Astrocyte of the spinal cord (primary cell): ENCODE measurements at regions not wholly inside any gene's neighbourhood (a gene's known extent, or its start where the extent isn't known, plus 50 kb on each side); places are given as distances from the start of the nearest gene placed in this dataset.

ENCODE experiments used
- DNase-seq: peaks from one replicate; pipeline ENCODE4 v3.0.0; 2011; ENCODE audit warnings: low read depth, low spot score
- H3K4me3 ChIP-seq: 2 replicates; pipeline ENCODE4 v1.5.1; 2011; ENCODE audit warnings: low read depth, mild to moderate bottlenecking, low read length, moderate library complexity
- in situ Hi-C: cut with HindIII; loops from 2 replicates; pipeline ENCODE4 v1.10.0; 2017; ENCODE audit warnings: low sequenced_read_pairs
- TF ChIP-seq, protein P1 (sequence below): IDR thresholded peaks from 2 replicates; pipeline ENCODE4 v1.5.1; 2012; ENCODE audit warnings: low read depth, mild to moderate bottlenecking, low read length, inconsistent platforms

DNA sequence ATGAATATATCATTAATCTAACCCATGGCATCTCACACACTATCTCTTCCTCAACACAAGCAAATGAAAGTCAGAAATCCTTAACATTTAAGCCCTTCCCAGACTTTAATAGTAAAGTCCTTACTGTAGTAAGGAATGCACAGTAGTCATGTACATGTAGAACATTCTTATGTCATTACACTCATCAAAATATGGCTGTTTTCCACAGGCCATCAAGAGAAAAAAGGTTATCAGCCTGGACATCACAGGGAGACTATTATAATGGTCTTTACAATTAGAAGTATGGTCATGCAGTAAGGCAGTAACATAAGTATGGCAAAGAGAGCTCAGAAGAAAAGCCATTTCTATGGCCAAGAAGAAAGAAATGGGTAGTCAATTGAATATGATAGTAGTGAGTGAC lies 121.2 kb downstream of the SLC6A15 start:
- no peak overlapping the region for H3K4me3 ChIP-seq
- in situ Hi-C loops = no loop called here
- no peak for DNase-seq
- TF ChIP-seq, protein P1, sequence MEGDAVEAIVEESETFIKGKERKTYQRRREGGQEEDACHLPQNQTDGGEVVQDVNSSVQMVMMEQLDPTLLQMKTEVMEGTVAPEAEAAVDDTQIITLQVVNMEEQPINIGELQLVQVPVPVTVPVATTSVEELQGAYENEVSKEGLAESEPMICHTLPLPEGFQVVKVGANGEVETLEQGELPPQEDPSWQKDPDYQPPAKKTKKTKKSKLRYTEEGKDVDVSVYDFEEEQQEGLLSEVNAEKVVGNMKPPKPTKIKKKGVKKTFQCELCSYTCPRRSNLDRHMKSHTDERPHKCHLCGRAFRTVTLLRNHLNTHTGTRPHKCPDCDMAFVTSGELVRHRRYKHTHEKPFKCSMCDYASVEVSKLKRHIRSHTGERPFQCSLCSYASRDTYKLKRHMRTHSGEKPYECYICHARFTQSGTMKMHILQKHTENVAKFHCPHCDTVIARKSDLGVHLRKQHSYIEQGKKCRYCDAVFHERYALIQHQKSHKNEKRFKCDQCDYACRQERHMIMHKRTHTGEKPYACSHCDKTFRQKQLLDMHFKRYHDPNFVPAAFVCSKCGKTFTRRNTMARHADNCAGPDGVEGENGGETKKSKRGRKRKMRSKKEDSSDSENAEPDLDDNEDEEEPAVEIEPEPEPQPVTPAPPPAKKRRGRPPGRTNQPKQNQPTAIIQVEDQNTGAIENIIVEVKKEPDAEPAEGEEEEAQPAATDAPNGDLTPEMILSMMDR = no peak

DNA sequence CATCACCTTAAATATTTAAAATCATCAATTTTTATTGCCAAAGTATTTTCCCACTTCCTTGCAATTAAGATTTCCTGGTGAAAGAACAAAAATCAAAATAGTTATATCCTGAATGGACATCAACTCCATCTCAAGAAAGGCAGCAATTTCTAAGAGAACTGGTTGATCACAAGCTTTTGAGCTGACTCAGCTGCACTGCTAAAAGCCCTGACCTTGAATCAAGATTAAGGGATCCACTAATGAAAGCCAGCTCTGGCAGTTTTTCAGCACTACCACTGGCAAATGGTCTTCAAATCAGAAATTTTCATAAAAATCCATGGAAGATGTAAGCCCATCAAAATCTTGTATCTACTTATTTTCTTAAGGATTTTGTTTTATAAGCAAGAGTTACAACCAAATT lies 123.4 kb downstream of the SLC6A15 start:
- in situ Hi-C loops = no loop called here
- TF ChIP-seq, protein P1 = no peak
- DNase-seq = no peak
- H3K4me3 ChIP-seq = no peak overlapping the region

DNA sequence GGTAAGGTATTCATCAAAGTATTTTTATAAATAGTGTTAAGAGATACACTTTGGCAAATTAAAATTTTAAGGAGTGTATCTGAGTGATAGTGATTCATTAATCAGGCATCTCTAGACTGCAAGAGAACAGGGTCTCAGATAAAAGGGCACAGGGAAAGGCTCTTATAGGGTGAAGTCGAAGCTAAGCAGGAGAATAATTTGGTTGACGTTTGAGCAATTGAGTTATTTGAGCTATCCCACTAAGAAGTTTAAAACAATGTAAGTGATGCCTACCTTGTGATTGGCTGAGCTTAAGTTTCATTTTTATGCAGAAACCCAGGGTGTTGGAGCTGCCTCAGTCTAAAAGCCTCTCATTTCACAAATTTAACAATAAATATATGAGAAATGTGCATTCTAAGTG lies 125.3 kb downstream of the SLC6A15 start:
- no peak for DNase-seq
- TF ChIP-seq, protein P1 = no peak
- in situ Hi-C loops = no loop called here
- H3K4me3 ChIP-seq = no peak overlapping the region

DNA sequence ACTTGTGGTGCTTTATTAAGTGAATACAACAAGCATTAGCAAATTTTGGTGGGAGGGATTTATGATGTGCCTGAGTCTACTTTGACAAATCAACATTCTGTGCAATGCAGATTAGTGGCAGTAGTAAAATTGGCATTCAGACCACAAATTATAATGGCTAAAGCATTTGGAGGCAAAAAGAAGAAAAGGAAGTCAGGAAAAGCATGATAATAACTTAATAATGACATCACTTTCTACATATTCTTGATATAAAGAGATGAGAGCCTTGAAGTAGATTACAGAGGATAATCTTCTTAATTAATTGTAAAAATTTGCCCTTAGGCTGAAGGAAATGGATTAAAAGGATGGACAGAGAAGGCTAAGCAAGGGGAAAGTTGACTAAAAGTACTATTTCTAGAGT lies 126.0 kb downstream of the SLC6A15 start:
- H3K4me3 ChIP-seq = no peak overlapping the region
- DNase-seq = no peak
- TF ChIP-seq, protein P1 = no peak
- in situ Hi-C loops = no loop called here

DNA sequence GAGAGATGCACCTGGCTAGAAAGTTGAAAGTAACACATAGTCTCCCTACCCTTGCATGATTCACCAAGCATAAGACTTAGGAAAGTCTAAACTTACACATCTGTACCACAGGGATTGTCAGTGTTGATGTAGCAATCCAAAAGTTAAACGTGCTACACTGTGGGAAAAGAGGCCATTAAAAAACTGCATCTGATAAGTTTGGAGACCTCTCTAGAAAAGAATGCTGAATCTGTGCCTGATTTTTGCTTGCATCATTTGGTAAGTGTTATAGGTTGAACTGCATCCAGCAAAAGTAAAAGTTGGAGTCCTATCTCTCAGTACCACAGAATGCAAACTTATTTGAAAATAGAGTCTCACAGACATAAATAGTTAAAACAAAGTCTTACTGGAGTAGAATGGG lies 126.6 kb downstream of the SLC6A15 start:
- no peak overlapping the region for H3K4me3 ChIP-seq
- TF ChIP-seq, protein P1 = no peak
- in situ Hi-C loops = no loop called here
- DNase-seq = no peak

DNA sequence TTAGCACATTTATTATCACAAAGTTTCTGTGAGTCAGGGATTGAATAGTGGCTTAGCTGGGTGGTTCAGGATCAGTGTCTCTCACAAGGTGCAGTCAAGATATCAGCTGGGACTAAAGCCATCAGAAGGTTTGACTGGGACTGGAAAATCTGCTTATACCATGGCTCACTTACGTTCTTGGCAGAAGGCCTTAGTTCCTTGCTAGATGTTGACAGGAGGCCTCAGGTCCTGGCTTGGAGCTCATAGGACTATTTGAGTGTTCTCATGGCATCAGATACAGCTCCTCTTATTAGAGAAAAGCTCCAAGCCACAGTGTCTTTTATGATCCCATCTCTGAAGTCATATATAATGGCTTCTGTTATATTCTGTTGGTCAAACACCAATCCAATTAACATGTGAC lies 127.3 kb downstream of the SLC6A15 start:
- in situ Hi-C loops = no loop called here
- DNase-seq = no peak
- H3K4me3 ChIP-seq = no peak overlapping the region
- TF ChIP-seq, protein P1 = no peak

DNA sequence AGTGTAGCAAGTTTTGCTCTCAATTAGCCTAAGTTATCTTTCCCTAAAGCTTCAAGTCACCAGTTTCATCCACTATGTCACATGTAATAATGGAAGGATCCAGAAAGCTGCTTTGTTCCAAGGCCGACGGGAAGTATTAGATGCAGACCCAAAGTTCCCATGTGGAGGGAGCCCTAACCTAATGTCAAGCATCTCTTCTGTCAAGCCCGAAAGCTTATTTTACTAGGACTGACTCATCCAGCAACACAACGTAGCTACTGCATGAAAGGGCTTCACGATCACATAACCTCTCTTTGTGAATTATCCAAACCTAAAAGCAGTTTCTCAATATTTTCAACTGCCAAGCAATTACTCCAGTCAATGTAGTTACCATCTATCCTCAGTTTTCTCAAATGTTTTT lies 133.4 kb downstream of the SLC6A15 start:
- TF ChIP-seq, protein P1 = no peak
- no peak overlapping the region for H3K4me3 ChIP-seq
- in situ Hi-C loops = no loop called here
- no peak for DNase-seq
